ENCODE measurements at regions not wholly inside any gene's neighbourhood (a gene's known extent, or its start where the extent isn't known, plus 50 kb on each side); places are given as distances from the start of the nearest gene placed in this dataset.
"Not testable (repeated sequence)": the region's sequence is repeated elsewhere in the genome, so short reads cannot be mapped to it uniquely, and the experiment has no call there.

DNA sequence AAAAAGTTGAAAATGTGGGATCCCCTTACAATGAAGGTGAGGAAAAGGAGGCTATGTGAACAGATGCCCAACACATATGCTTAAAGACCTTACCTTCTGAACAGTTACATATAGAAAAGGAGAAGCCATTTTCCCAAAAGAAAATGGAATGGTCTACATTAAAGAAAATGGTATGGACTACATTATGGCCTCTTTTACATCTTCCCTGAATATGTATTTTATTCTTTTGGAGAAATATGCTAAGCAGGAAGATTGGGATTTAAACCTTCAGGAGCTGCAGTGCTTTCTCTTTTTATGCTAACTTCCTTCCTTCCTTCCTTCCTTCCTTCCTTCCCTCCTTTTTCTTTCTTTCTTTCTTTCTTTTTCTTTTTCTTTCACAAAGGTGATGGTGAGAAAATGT lies 155.4 kb downstream of the SEC23IP start:
- TF ChIP-seq, protein P1, sequence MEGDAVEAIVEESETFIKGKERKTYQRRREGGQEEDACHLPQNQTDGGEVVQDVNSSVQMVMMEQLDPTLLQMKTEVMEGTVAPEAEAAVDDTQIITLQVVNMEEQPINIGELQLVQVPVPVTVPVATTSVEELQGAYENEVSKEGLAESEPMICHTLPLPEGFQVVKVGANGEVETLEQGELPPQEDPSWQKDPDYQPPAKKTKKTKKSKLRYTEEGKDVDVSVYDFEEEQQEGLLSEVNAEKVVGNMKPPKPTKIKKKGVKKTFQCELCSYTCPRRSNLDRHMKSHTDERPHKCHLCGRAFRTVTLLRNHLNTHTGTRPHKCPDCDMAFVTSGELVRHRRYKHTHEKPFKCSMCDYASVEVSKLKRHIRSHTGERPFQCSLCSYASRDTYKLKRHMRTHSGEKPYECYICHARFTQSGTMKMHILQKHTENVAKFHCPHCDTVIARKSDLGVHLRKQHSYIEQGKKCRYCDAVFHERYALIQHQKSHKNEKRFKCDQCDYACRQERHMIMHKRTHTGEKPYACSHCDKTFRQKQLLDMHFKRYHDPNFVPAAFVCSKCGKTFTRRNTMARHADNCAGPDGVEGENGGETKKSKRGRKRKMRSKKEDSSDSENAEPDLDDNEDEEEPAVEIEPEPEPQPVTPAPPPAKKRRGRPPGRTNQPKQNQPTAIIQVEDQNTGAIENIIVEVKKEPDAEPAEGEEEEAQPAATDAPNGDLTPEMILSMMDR (IDR thresholded peaks at IDR 0.05; ENCODE audit: borderline replicate concordance, insufficient read depth, low read depth, low read length): no peak
- H3K4me3 ChIP-seq (ENCODE audit: low read depth, low read length): no peak overlapping the region

- H3K4me3 ChIP-seq (ENCODE audit: low read depth, low read length): no peak overlapping the region
- TF ChIP-seq, protein P1 (IDR thresholded peaks at IDR 0.05; ENCODE audit: borderline replicate concordance, insufficient read depth, low read depth, low read length): no peak
Measured at GRCh38 chr10:120048391-120048790, 155.9 kb downstream of the SEC23IP start.

DNA sequence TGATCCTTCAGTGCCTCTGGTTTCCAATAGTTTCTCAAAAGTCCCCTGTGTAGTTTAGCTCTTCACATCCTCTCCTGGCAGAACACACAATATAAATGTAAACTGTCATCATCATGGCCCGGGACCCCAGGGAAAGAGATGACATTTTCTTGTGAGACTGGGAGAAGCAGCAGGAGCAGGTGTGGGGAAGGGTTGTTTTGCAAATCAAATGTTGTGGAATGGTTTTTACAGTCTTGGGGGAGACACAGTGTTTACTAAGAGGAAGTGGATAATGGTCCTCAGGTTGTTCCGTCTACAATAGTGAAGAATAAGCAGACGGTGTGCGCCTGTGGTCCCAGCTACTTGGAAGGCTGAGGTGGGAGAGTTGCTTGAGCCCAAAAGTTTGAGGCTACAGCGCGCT lies 159.1 kb downstream of the SEC23IP start:
- H3K4me3 ChIP-seq (ENCODE audit: low read depth, low read length): no peak overlapping the region
- TF ChIP-seq, protein P1 (IDR thresholded peaks at IDR 0.05; ENCODE audit: borderline replicate concordance, insufficient read depth, low read depth, low read length): no peak

DNA sequence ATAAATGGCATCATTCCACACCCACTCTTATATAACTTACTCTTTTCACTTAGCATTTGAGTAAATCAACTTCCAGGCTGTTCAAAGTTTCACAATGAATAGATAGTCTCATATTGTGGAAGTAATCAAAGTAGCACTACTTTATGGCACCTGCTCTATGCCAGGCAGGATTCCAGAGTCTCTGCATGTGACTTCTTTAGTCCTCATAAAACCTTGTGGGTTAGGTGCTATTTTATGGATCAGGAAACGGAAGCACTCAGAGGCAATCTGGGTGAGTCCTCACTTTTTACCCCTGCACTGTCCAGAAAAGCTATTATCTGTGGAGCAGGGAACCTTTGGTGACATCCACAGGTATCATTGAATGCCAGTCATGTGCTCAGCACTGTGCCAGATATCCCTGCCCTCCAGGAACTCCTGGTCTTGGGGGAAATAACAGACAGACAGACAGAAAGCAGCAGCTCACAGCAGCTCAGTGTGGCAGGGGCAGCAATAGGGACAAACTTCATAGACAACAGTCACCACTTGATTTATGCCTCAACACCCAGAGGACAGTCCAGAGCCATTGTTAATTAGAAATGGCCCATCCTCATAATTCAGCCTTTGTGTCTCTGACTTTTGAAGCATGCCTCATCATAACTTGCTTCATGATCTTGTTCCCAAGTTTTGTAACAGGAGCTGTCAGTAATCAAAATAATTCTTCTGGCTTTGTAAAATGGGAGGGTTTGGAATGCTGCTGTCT lies 160.6 kb downstream of the SEC23IP start:
- no peak overlapping the region for H3K4me3 ChIP-seq (ENCODE audit: low read depth, low read length)
- TF ChIP-seq, protein P1 (IDR thresholded peaks at IDR 0.05; ENCODE audit: borderline replicate concordance, insufficient read depth, low read depth, low read length): no peak

DNA sequence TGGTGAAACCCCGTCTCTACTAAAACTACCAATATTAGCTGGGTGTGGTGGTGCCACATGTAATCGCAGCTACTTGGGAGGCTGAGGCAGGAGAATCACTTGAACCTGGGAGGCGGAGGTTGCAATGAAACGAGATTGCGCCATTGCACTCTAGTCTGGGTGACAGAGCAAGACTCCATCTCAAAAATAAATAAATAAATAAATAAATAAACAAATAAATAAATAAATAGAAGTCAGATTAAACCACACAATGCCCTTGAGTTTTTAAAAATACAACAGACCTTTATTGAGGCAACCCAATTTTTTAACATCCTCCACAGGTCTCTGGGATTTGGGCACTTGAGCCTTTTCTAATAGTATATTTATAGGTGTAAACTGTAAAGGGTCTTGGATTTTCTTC lies 167.3 kb downstream of the SEC23IP start:
- not testable (repeated sequence) for H3K4me3 ChIP-seq (ENCODE audit: low read depth, low read length)

- TF ChIP-seq, protein P1 (IDR thresholded peaks at IDR 0.05; ENCODE audit: borderline replicate concordance, insufficient read depth, low read depth, low read length): no peak
- H3K4me3 ChIP-seq (ENCODE audit: low read depth, low read length): no peak overlapping the region
Measured at GRCh38 chr10:120067427-120067826, 174.9 kb downstream of the SEC23IP start.

DNA sequence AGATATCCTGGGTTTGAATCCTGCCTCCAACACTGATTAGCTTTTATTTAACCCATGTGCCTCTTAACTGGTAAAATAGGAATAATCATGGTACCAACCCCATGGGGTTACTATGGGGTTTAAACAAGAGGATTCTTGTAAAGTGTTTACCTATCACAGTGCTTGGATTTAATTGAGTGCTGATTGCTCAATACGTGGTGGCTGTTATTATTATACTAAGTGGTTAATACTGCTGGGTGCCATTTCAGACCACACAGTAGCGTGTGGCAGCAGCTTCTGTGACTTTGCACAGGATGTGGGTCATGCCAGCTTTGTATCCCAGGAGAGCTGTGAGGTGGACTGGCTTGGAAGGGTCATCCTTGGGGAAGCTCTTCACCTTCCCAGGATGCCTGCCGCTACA lies 177.2 kb downstream of the SEC23IP start:
- H3K4me3 ChIP-seq (ENCODE audit: low read depth, low read length): no peak overlapping the region
- TF ChIP-seq, protein P1 (IDR thresholded peaks at IDR 0.05; ENCODE audit: borderline replicate concordance, insufficient read depth, low read depth, low read length): no peak
